GM23338 (cell line): ENCODE measurements at regions not wholly inside any gene's neighbourhood (a gene's known extent, or its start where the extent isn't known, plus 50 kb on each side); places are given as distances from the start of the nearest gene placed in this dataset.

Experiments
- ATAC-seq: fragments of 200-7000 bp; cut with Tn5 transposase; 3 replicates; pipeline ENCODE4 v1.9.1; 2020
- DNase-seq: peaks from one replicate; pipeline ENCODE4 v3.0.0-alpha.2; 2015; ENCODE audit warnings: low spot score
- H2AFZ ChIP-seq: fragments of 200-600 bp; sonication (generic); 2 replicates; pipeline ENCODE4 v1.8.0; 2016; ENCODE audit warnings: antibody characterized with exemption, mild to moderate bottlenecking, moderate library complexity
- H3F3A ChIP-seq: fragments of 200-600 bp; sonication (generic); replicated peaks from 2 replicates; pipeline ENCODE4 v1.8.0; 2017; ENCODE audit warnings: antibody characterized with exemption, mixed run types, low read depth
- H3K27ac ChIP-seq: fragments of 200-600 bp; sonication (generic); 2 replicates; pipeline ENCODE4 v1.6.1; 2016; ENCODE audit warnings: low read depth
- H3K27me3 ChIP-seq: fragments of 200-600 bp; sonication (generic); 2 replicates; pipeline ENCODE4 v1.8.0; 2016; ENCODE audit warnings: mild to moderate bottlenecking, mixed run types, moderate library complexity; ENCODE audit not compliant: insufficient read depth
- H3K36me3 ChIP-seq: fragments of 200-600 bp; sonication (generic); 2 replicates; pipeline ENCODE4 v1.8.0; 2016; ENCODE audit warnings: mild to moderate bottlenecking; ENCODE audit not compliant: insufficient read depth
- H3K4me1 ChIP-seq: fragments of 200-600 bp; sonication (generic); 2 replicates; pipeline ENCODE4 v1.8.0; 2016; ENCODE audit warnings: mild to moderate bottlenecking, moderate library complexity; ENCODE audit not compliant: insufficient read depth
- H3K4me2 ChIP-seq: fragments of 200-600 bp; sonication (generic); 2 replicates; pipeline ENCODE4 v1.7.1; 2017; ENCODE audit warnings: mixed run types
- H3K4me3 ChIP-seq: fragments of 200-600 bp; sonication (generic); 2 replicates; pipeline ENCODE4 v1.6.1; 2016; ENCODE audit warnings: mixed run types
- H3K79me2 ChIP-seq: fragments of 200-600 bp; sonication (generic); replicated peaks from 2 replicates; pipeline ENCODE4 v1.8.0; 2017; ENCODE audit warnings: mild to moderate bottlenecking; ENCODE audit not compliant: insufficient read depth
- H3K9me2 ChIP-seq: fragments of 200-600 bp; sonication (generic); 2 replicates; pipeline ENCODE4 v1.8.0; 2017; ENCODE audit not compliant: insufficient read depth
- H4K20me1 ChIP-seq: fragments of 200-600 bp; sonication (generic); replicated peaks from 2 replicates; pipeline ENCODE4 v1.8.0; 2017; ENCODE audit warnings: mild to moderate bottlenecking; ENCODE audit not compliant: insufficient read depth
- H3K27ac Mint-ChIP-seq: 2 replicates; pipeline ENCODE4 v1.8.0; 2020; ENCODE audit warnings: inconsistent platforms, mild to moderate bottlenecking, moderate library complexity, mixed read lengths
- H3K27me3 Mint-ChIP-seq: 3 replicates; pipeline ENCODE4 v1.8.0; 2022; ENCODE audit warnings: low read depth, mild to moderate bottlenecking, moderate library complexity, mixed read lengths, inconsistent platforms; ENCODE audit not compliant: insufficient read depth, poor library complexity
- H3K36me3 Mint-ChIP-seq: 3 replicates; pipeline ENCODE4 v1.8.0; 2021; ENCODE audit warnings: low read depth, mild to moderate bottlenecking, inconsistent platforms, moderate library complexity, mixed read lengths
- H3K4me1 Mint-ChIP-seq: 3 replicates; pipeline ENCODE4 v1.8.0; 2020; ENCODE audit warnings: mild to moderate bottlenecking, inconsistent platforms, mixed read lengths
- H3K4me3 Mint-ChIP-seq: 3 replicates; pipeline ENCODE4 v1.8.0; 2021; ENCODE audit warnings: moderate library complexity, mild to moderate bottlenecking, inconsistent platforms, mixed read lengths
- H3K9me3 Mint-ChIP-seq: 3 replicates; pipeline ENCODE4 v1.8.0; 2020; ENCODE audit warnings: moderate library complexity, mild to moderate bottlenecking, inconsistent platforms, mixed read lengths
- CREB1 ChIP-seq: fragments of 250-450 bp; sonication (Bioruptor Pico); IDR thresholded peaks from 2 replicates; pipeline ENCODE4 v1.5.0; 2020; ENCODE audit warnings: low read depth, mild to moderate bottlenecking, moderate library complexity
- EZH2 ChIP-seq: fragments of 200-600 bp; sonication (generic); IDR thresholded peaks from one replicate; pipeline ENCODE4 v1.8.0; 2017; ENCODE audit warnings: antibody characterized with exemption, mild to moderate bottlenecking, low read depth; ENCODE audit not compliant: unreplicated experiment
- EZH2phosphoT487 ChIP-seq: fragments of 200-600 bp; sonication (generic); IDR thresholded peaks from one replicate; pipeline ENCODE4 v1.8.1; 2018; ENCODE audit warnings: antibody characterized with exemption; ENCODE audit not compliant: unreplicated experiment
- JUNB ChIP-seq: IDR thresholded peaks from one replicate; pipeline ENCODE4 v1.6.1; 2016; ENCODE audit warnings: antibody characterized with exemption; ENCODE audit not compliant: unreplicated experiment
- NANOG ChIP-seq: IDR thresholded peaks from 2 replicates; pipeline ENCODE4 v1.6.1; 2016; ENCODE audit warnings: antibody characterized with exemption, borderline replicate concordance
- POLR2AphosphoS5 ChIP-seq: IDR thresholded peaks from 2 replicates; pipeline ENCODE4 v1.6.1; 2016; ENCODE audit warnings: antibody characterized with exemption, low read depth
- STAT1 ChIP-seq: IDR thresholded peaks from one replicate; pipeline ENCODE4 v1.6.1; 2016; ENCODE audit warnings: antibody characterized with exemption; ENCODE audit not compliant: unreplicated experiment
- ZNF114 ChIP-seq: fragments of 250-450 bp; sonication (Bioruptor Pico); IDR thresholded peaks from 2 replicates; pipeline ENCODE4 v1.5.0; 2020; ENCODE audit warnings: mild to moderate bottlenecking, moderate library complexity
- ZNF331 ChIP-seq: fragments of 250-450 bp; sonication (Bioruptor Pico); IDR thresholded peaks from 2 replicates; pipeline ENCODE4 v1.5.0; 2020; ENCODE audit warnings: low read depth, mild to moderate bottlenecking, moderate library complexity
- TF ChIP-seq, protein P1 (sequence below): IDR thresholded peaks from one replicate; pipeline ENCODE4 v1.6.1; 2018; ENCODE audit warnings: antibody characterized with exemption; ENCODE audit not compliant: unreplicated experiment
- TF ChIP-seq, protein P2 (sequence below), 2 experiments: fragments of 200-600 bp in 1 of 2; sonication (generic) in 1 of 2; conservative IDR thresholded peaks; 2 replicates each; pipeline versions ENCODE4 v1.5.1 to v1.6.1; 2016 to 2017; ENCODE audit warnings: antibody characterized with exemption in 2 of 2, low read depth in 2 of 2, mild to moderate bottlenecking in 2 of 2, moderate library complexity in 1 of 2
- TF ChIP-seq, protein P3 (sequence below): fragments of 250-450 bp; sonication (Bioruptor Pico); IDR thresholded peaks from 2 replicates; pipeline ENCODE4 v1.5.0; 2020; ENCODE audit warnings: mild to moderate bottlenecking, moderate library complexity
- TF ChIP-seq, protein P4 (sequence below): IDR thresholded peaks from 2 replicates; pipeline ENCODE4 v1.6.1; 2016; ENCODE audit warnings: antibody characterized with exemption

- Mint-ChIP-seq H3K4me3 (no peak overlapping the region), H3K36me3 (no peaks in the 10 kb centered on the region), H3K4me1 (no peaks in the 10 kb centered on the region), H3K9me3 (no peaks in the 10 kb centered on the region), H3K27ac (no peak overlapping the region), H3K27me3 (peaks cover 2% of the 10 kb centered on the region)
- no peak overlapping the region for H2AFZ ChIP-seq
- H3F3A ChIP-seq, result no peaks in the 10 kb centered on the region
- no peak overlapping the region for H3K27ac ChIP-seq
- no peaks in the 10 kb centered on the region for H3K36me3 ChIP-seq
- H3K4me1 ChIP-seq, result no peaks in the 10 kb centered on the region
- H3K9me2 ChIP-seq, result no peaks in the 10 kb centered on the region
- H3K27me3 ChIP-seq, result no peaks in the 10 kb centered on the region
- DNase-seq (no peak), ATAC-seq (no peak)
- TF ChIP-seq ZNF331 (CRISPR knock-in tag) (no peak), NANOG (no peak), STAT1 (no peak), EZH2phosphoT487 (no peak), ZNF114 (CRISPR knock-in tag) (no peak), EZH2 (no peak), CREB1 (CRISPR knock-in tag) (no peak), POLR2AphosphoS5 (no peak), JUNB (no peak)
- TF ChIP-seq, protein P1, sequence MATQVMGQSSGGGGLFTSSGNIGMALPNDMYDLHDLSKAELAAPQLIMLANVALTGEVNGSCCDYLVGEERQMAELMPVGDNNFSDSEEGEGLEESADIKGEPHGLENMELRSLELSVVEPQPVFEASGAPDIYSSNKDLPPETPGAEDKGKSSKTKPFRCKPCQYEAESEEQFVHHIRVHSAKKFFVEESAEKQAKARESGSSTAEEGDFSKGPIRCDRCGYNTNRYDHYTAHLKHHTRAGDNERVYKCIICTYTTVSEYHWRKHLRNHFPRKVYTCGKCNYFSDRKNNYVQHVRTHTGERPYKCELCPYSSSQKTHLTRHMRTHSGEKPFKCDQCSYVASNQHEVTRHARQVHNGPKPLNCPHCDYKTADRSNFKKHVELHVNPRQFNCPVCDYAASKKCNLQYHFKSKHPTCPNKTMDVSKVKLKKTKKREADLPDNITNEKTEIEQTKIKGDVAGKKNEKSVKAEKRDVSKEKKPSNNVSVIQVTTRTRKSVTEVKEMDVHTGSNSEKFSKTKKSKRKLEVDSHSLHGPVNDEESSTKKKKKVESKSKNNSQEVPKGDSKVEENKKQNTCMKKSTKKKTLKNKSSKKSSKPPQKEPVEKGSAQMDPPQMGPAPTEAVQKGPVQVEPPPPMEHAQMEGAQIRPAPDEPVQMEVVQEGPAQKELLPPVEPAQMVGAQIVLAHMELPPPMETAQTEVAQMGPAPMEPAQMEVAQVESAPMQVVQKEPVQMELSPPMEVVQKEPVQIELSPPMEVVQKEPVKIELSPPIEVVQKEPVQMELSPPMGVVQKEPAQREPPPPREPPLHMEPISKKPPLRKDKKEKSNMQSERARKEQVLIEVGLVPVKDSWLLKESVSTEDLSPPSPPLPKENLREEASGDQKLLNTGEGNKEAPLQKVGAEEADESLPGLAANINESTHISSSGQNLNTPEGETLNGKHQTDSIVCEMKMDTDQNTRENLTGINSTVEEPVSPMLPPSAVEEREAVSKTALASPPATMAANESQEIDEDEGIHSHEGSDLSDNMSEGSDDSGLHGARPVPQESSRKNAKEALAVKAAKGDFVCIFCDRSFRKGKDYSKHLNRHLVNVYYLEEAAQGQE, result no peak
- TF ChIP-seq, protein P2, sequence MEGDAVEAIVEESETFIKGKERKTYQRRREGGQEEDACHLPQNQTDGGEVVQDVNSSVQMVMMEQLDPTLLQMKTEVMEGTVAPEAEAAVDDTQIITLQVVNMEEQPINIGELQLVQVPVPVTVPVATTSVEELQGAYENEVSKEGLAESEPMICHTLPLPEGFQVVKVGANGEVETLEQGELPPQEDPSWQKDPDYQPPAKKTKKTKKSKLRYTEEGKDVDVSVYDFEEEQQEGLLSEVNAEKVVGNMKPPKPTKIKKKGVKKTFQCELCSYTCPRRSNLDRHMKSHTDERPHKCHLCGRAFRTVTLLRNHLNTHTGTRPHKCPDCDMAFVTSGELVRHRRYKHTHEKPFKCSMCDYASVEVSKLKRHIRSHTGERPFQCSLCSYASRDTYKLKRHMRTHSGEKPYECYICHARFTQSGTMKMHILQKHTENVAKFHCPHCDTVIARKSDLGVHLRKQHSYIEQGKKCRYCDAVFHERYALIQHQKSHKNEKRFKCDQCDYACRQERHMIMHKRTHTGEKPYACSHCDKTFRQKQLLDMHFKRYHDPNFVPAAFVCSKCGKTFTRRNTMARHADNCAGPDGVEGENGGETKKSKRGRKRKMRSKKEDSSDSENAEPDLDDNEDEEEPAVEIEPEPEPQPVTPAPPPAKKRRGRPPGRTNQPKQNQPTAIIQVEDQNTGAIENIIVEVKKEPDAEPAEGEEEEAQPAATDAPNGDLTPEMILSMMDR (conservative IDR thresholded peaks at IDR 0.05; ENCODE audit: low read depth in 2 of 2), result no peak
- TF ChIP-seq, protein P3, sequence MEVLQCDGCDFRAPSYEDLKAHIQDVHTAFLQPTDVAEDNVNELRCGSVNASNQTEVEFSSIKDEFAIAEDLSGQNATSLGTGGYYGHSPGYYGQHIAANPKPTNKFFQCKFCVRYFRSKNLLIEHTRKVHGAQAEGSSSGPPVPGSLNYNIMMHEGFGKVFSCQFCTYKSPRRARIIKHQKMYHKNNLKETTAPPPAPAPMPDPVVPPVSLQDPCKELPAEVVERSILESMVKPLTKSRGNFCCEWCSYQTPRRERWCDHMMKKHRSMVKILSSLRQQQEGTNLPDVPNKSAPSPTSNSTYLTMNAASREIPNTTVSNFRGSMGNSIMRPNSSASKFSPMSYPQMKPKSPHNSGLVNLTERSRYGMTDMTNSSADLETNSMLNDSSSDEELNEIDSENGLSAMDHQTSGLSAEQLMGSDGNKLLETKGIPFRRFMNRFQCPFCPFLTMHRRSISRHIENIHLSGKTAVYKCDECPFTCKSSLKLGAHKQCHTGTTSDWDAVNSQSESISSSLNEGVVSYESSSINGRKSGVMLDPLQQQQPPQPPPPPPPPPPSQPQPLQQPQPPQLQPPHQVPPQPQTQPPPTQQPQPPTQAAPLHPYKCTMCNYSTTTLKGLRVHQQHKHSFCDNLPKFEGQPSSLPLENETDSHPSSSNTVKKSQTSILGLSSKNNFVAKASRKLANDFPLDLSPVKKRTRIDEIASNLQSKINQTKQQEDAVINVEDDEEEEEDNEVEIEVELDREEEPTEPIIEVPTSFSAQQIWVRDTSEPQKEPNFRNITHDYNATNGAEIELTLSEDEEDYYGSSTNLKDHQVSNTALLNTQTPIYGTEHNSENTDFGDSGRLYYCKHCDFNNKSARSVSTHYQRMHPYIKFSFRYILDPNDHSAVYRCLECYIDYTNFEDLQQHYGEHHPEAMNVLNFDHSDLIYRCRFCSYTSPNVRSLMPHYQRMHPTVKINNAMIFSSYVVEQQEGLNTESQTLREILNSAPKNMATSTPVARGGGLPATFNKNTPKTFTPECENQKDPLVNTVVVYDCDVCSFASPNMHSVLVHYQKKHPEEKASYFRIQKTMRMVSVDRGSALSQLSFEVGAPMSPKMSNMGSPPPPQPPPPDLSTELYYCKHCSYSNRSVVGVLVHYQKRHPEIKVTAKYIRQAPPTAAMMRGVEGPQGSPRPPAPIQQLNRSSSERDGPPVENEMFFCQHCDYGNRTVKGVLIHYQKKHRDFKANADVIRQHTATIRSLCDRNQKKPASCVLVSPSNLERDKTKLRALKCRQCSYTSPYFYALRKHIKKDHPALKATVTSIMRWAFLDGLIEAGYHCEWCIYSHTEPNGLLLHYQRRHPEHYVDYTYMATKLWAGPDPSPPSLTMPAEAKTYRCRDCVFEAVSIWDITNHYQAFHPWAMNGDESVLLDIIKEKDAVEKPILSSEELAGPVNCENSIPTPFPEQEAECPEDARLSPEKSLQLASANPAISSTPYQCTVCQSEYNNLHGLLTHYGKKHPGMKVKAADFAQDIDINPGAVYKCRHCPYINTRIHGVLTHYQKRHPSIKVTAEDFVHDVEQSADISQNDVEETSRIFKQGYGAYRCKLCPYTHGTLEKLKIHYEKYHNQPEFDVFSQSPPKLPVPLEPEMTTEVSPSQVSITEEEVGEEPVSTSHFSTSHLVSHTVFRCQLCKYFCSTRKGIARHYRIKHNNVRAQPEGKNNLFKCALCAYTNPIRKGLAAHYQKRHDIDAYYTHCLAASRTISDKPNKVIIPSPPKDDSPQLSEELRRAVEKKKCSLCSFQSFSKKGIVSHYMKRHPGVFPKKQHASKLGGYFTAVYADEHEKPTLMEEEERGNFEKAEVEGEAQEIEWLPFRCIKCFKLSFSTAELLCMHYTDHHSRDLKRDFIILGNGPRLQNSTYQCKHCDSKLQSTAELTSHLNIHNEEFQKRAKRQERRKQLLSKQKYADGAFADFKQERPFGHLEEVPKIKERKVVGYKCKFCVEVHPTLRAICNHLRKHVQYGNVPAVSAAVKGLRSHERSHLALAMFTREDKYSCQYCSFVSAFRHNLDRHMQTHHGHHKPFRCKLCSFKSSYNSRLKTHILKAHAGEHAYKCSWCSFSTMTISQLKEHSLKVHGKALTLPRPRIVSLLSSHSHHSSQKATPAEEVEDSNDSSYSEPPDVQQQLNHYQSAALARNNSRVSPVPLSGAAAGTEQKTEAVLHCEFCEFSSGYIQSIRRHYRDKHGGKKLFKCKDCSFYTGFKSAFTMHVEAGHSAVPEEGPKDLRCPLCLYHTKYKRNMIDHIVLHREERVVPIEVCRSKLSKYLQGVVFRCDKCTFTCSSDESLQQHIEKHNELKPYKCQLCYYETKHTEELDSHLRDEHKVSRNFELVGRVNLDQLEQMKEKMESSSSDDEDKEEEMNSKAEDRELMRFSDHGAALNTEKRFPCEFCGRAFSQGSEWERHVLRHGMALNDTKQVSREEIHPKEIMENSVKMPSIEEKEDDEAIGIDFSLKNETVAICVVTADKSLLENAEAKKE, result no peak
- TF ChIP-seq, protein P4, sequence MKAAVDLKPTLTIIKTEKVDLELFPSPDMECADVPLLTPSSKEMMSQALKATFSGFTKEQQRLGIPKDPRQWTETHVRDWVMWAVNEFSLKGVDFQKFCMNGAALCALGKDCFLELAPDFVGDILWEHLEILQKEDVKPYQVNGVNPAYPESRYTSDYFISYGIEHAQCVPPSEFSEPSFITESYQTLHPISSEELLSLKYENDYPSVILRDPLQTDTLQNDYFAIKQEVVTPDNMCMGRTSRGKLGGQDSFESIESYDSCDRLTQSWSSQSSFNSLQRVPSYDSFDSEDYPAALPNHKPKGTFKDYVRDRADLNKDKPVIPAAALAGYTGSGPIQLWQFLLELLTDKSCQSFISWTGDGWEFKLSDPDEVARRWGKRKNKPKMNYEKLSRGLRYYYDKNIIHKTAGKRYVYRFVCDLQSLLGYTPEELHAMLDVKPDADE, result no peak
- no peak overlapping the region for H3K4me3 ChIP-seq
- H4K20me1 ChIP-seq, result no peaks in the 10 kb centered on the region
- no peaks in the 10 kb centered on the region for H3K79me2 ChIP-seq
- H3K4me2 ChIP-seq, result no peak overlapping the region
These were observed 342.3 kb downstream of the FOXG1 start for GRCh38 chr14:29108908-29109307.
